OCI-LY7 (cell line): ENCODE measurements at regions not wholly inside any gene's neighbourhood (a gene's known extent, or its start where the extent isn't known, plus 50 kb on each side); places are given as distances from the start of the nearest gene placed in this dataset.

ENCODE experiments used
- BruUV-seq: library from RNA; stranded (reverse); fragments of 400-500 nt; replicated peaks from 2 replicates; lab custom pipeline; 2021; lab: Mats Ljungman, UMichigan
- CTCF ChIA-PET: fragments of 300-600 bp; sonication (Branson Sonifier 250); formaldehyde crosslinking; loops from one replicate; lab custom pipeline; 2022; ENCODE audit warnings: antibody characterized with exemption; ENCODE audit not compliant: unreplicated experiment; lab: Charles Lee
- POLR2A ChIA-PET: fragments of 300-600 bp; sonication (Branson Sonifier 250); formaldehyde crosslinking; loops from one replicate; lab custom pipeline; 2022; ENCODE audit warnings: antibody characterized with exemption; lab: Charles Lee
- DNase-seq: peaks from one replicate; pipeline ENCODE4 v3.0.0-alpha.2; 2015; ENCODE audit warnings: low spot score
- H2AFZ ChIP-seq: fragments of 200-600 bp; sonication (generic), shearing (Covaris generic); 2 replicates; pipeline ENCODE4 v1.6.1; 2014; ENCODE audit warnings: mild to moderate bottlenecking, antibody characterized with exemption, low read length, moderate library complexity
- H3K27ac ChIP-seq: fragments of 200-600 bp; sonication (generic); 2 replicates; pipeline ENCODE4 v1.5.1; 2014; ENCODE audit warnings: mixed run types, low read depth, mild to moderate bottlenecking, moderate library complexity, low read length, inconsistent platforms; ENCODE audit not compliant: poor library complexity, severe bottlenecking
- H3K36me3 ChIP-seq: fragments of 200-600 bp; sonication (generic); 2 replicates; pipeline ENCODE4 v1.6.1; 2014; ENCODE audit warnings: mild to moderate bottlenecking, antibody characterized with exemption, low read length, moderate library complexity, mixed read lengths; ENCODE audit not compliant: insufficient read depth
- H3K4me1 ChIP-seq: fragments of 200-600 bp; sonication (generic); 2 replicates; pipeline ENCODE4 v1.5.1; 2014; ENCODE audit warnings: mild to moderate bottlenecking, low read length; ENCODE audit not compliant: insufficient read depth, poor library complexity, severe bottlenecking
- H3K4me2 ChIP-seq: fragments of 200-600 bp; sonication (generic); 2 replicates; pipeline ENCODE4 v1.6.1; 2014; ENCODE audit warnings: mild to moderate bottlenecking, low read length
- H3K4me3 ChIP-seq: fragments of 200-600 bp; sonication (generic); 2 replicates; pipeline ENCODE4 v1.5.1; 2014; ENCODE audit warnings: mild to moderate bottlenecking, low read depth, low read length; ENCODE audit not compliant: poor library complexity, severe bottlenecking
- H3K79me2 ChIP-seq: fragments of 200-600 bp; sonication (generic); 2 replicates; pipeline ENCODE4 v1.6.1; 2016; ENCODE audit warnings: low read depth, mild to moderate bottlenecking, low read length, moderate library complexity, mixed read lengths; ENCODE audit not compliant: insufficient read depth
- H3K9me2 ChIP-seq: fragments of 200-600 bp; sonication (generic); 2 replicates; pipeline ENCODE4 v1.6.1; 2016; ENCODE audit warnings: mild to moderate bottlenecking, low read length, mixed read lengths; ENCODE audit not compliant: insufficient read depth
- H3K9me3 ChIP-seq: fragments of 200-600 bp; sonication (generic); 2 replicates; pipeline ENCODE4 v1.6.1; 2014; ENCODE audit warnings: mild to moderate bottlenecking, mixed run types, low read length, mixed read lengths
- H4K20me1 ChIP-seq: fragments of 200-600 bp; sonication (generic); 2 replicates; pipeline ENCODE4 v1.6.1; 2014; ENCODE audit warnings: mild to moderate bottlenecking, antibody characterized with exemption, low read length, moderate library complexity, mixed read lengths; ENCODE audit not compliant: insufficient read depth
- EZH2phosphoT487 ChIP-seq: fragments of 200-600 bp; sonication (generic); IDR thresholded peaks from 2 replicates; pipeline ENCODE4 v1.6.1; 2018; ENCODE audit warnings: low read depth, borderline replicate concordance, mild to moderate bottlenecking, mixed run types, antibody characterized with exemption, low read length, moderate library complexity, mixed read lengths
- intact Hi-C: fragments of 100-400 bp; cut with micrococcal nuclease; formaldehyde crosslinking; loops from one replicate; pipeline ENCODE4 v1.10.0; 2022; ENCODE audit not compliant: unreplicated experiment
- TF ChIP-seq, protein P1 (sequence below): fragments of 200-600 bp; sonication (generic); conservative IDR thresholded peaks from 2 replicates; pipeline ENCODE4 v1.5.1; 2014; ENCODE audit warnings: mild to moderate bottlenecking, antibody characterized with exemption, low read length, moderate library complexity, mixed read lengths

DNA sequence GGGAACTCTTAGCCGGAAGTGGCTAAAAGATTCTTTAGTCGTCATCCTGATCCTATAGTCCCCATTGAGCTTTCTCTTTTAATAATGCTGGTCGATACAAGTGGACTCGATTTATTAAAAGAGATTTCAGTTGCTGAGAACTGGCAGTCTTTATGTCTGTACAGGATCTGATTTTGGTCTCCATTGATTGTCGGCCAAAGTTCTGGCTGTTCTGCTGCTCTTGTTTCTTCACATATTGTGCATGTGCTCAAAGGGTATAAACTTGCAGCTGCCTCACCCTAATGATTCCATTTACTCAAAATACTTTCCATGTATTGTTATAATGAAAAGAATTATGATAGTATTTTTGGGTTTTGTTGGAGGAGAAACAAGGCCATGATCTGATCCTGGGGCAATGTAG, 100.7 kb upstream of the CTTNBP2 start:
- CTCF ChIA-PET, result no interaction called here
- Histone ChIP-seq H3K9me2 (no peaks in the 10 kb centered on the region), H3K4me1 (no peaks in the 10 kb centered on the region), H3K4me3 (no peak overlapping the region), H2AFZ (no peak overlapping the region), H3K9me3 (no peaks in the 10 kb centered on the region), H3K4me2 (no peak overlapping the region), H4K20me1 (no peaks in the 10 kb centered on the region), H3K79me2 (no peaks in the 10 kb centered on the region), H3K36me3 (no peaks in the 10 kb centered on the region), H3K27ac (no peak overlapping the region)
- intact Hi-C loops, result no loop called here
- POLR2A ChIA-PET, result no interaction called here
- no peak for DNase-seq
- no peak for TF ChIP-seq EZH2phosphoT487
- TF ChIP-seq, protein P1, sequence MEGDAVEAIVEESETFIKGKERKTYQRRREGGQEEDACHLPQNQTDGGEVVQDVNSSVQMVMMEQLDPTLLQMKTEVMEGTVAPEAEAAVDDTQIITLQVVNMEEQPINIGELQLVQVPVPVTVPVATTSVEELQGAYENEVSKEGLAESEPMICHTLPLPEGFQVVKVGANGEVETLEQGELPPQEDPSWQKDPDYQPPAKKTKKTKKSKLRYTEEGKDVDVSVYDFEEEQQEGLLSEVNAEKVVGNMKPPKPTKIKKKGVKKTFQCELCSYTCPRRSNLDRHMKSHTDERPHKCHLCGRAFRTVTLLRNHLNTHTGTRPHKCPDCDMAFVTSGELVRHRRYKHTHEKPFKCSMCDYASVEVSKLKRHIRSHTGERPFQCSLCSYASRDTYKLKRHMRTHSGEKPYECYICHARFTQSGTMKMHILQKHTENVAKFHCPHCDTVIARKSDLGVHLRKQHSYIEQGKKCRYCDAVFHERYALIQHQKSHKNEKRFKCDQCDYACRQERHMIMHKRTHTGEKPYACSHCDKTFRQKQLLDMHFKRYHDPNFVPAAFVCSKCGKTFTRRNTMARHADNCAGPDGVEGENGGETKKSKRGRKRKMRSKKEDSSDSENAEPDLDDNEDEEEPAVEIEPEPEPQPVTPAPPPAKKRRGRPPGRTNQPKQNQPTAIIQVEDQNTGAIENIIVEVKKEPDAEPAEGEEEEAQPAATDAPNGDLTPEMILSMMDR, result no peak
- no TSS peak for BruUV-seq

DNA sequence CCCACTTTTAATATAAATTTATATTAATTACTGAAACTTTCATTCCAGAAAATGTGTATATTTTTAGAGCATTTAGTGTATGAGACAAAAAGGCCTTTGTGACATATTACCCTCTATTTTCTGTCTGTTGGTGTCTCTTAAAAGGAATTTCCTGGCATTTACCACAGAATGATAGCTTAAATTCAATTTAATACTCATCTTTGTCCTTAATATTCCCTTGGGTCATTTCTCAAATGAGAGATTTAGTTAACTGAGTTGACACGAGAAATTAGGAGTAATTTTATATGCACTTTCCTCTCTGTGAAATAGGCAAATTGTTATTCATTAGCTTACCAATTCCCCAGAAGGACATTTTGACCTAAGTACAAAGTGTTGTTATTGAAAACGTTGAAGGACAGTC, 101.7 kb upstream of the CTTNBP2 start:
- no peaks in the 10 kb centered on the region for H3K36me3 ChIP-seq
- CTCF ChIA-PET, result no interaction called here
- no peaks in the 10 kb centered on the region for H4K20me1 ChIP-seq
- no peak overlapping the region for H2AFZ ChIP-seq
- TF ChIP-seq, protein P1, result no peak
- TF ChIP-seq EZH2phosphoT487, result no peak
- no peak overlapping the region for H3K4me2 ChIP-seq
- H3K9me2 ChIP-seq, result no peaks in the 10 kb centered on the region
- H3K4me1 ChIP-seq, result no peaks in the 10 kb centered on the region
- H3K27ac ChIP-seq, result no peak overlapping the region
- no peak for DNase-seq
- H3K9me3 ChIP-seq, result no peaks in the 10 kb centered on the region
- intact Hi-C loops, result no loop called here
- no peaks in the 10 kb centered on the region for H3K79me2 ChIP-seq
- H3K4me3 ChIP-seq, result no peak overlapping the region
- no TSS peak for BruUV-seq
- POLR2A ChIA-PET, result no interaction called here

DNA sequence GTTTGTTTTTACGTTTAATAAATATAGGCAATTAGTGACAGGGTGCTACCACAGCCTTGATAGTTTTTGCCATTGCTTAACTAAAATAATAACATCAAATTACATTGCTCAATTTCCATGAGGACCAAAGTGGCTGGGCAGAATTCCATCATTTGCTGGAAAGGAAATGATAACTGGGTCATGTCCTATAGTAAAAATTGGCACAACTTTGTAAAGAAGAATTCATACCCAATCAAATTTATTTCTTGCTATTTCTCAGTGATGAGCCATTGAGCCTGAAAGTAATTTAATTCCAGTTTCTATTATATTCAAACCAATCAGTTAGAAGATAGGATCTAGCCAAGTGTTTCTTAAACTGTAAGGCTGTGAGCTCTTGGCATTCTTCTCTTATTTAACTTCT, 102.2 kb upstream of the CTTNBP2 start:
- no TSS peak for BruUV-seq
- no peaks in the 10 kb centered on the region for H4K20me1 ChIP-seq
- POLR2A ChIA-PET, result interaction anchor here (1.1 kb wide), 1 partner anchor 66 kb away, joined by 3 read pairs; no protein-coding TSS in a partner anchor
- no peak overlapping the region for H2AFZ ChIP-seq
- no peaks in the 10 kb centered on the region for H3K9me2 ChIP-seq
- no peaks in the 10 kb centered on the region for H3K4me1 ChIP-seq
- H3K4me2 ChIP-seq, result no peak overlapping the region
- no peaks in the 10 kb centered on the region for H3K79me2 ChIP-seq
- no peaks in the 10 kb centered on the region for H3K36me3 ChIP-seq
- H3K9me3 ChIP-seq, result no peaks in the 10 kb centered on the region
- intact Hi-C loops, result no loop called here
- H3K27ac ChIP-seq, result no peak overlapping the region
- CTCF ChIA-PET, result no interaction called here
- no peak overlapping the region for H3K4me3 ChIP-seq
- no peak for TF ChIP-seq EZH2phosphoT487
- TF ChIP-seq, protein P1, result no peak
- no peak for DNase-seq
